Heart left ventricle (tissue), 13 donors: ENCODE measurements at regions not wholly inside any gene's neighbourhood (a gene's known extent, or its start where the extent isn't known, plus 50 kb on each side); places are given as distances from the start of the nearest gene placed in this dataset.

ENCODE experiments used
- CTCF ChIP-seq, 12 donors: fragments of 200-600 bp; sonication (generic) in 4 of 12; IDR thresholded peaks; one replicate each; pipeline versions ENCODE4 v1.5.0 to v1.8.0; 2018 to 2022; ENCODE audit warnings: antibody characterized with exemption in 12 of 12, mild to moderate bottlenecking in 5 of 12
- POLR2A ChIP-seq, 2 donors: fragments of 450-650 bp; IDR thresholded peaks; one replicate each; pipeline ENCODE4 v1.6.1; 2017; ENCODE audit warnings: antibody characterized with exemption in 2 of 2, mild to moderate bottlenecking in 2 of 2, moderate library complexity in 2 of 2
- donor health status: ischemic (EF 13 %, LVEDD 7.1; RV severe dilation, severe dysfunction).
- donor health status: DM: no; HTN: yes; CAD: no.
- donor health status: DM: no; HTN: no; CAD: no.
- donor health status: ischemic (EF 25% LVEDD 6.9; RV normal size, moderate dysfunction).
- donor health status: ischemic (EF 25% LVEDD 5.7; RV mildly dilated, moderate dysfunction).
- donor health status: ischemic (EF 35%, LVEDD 5.7; RV mildly dilated, moderate dysfunction).
- donor health status: nonischemic (EF 11% LVEDD 7.7; RV severe dilation, severe dysfunction).
- donor health status: DM: yes; HTN: yes; CAD: no.
- donor health status: PGD.
- donor health status: ischemic (EF 29% LVEDD 5.4; RV normal size, mild dysfunction).
- donor health status: nonischemic (EF 23%, LVEDD 6.1; RV moderate dilation, normal function).

GRCh38 chr4:79023799-79024770 lies 84.8 kb upstream of the PAQR3 start:
- TF ChIP-seq CTCF (IDR thresholded peaks at IDR 0.05) (no peak), POLR2A (IDR thresholded peaks at IDR 0.05) (no peak)
